Ishikawa (cell line): ENCODE measurements at regions not wholly inside any gene's neighbourhood (a gene's known extent, or its start where the extent isn't known, plus 50 kb on each side); places are given as distances from the start of the nearest gene placed in this dataset.

Experiments used
- CEBPB ChIP-seq: IDR thresholded peaks from 2 replicates; pipeline ENCODE4 v1.6.1; 2012
- CREB1 ChIP-seq: IDR thresholded peaks from 2 replicates; pipeline ENCODE4 v1.6.1; 2012; ENCODE audit warnings: low read depth
- EGR1 ChIP-seq: IDR thresholded peaks from 2 replicates; pipeline ENCODE4 v1.6.1; 2012
- EP300 ChIP-seq: IDR thresholded peaks from 2 replicates; pipeline ENCODE4 v1.6.1; 2012; ENCODE audit warnings: borderline replicate concordance
- FOXM1 ChIP-seq: IDR thresholded peaks from 2 replicates; pipeline ENCODE4 v1.6.1; 2012; ENCODE audit warnings: low read depth, borderline replicate concordance
- MAX ChIP-seq: IDR thresholded peaks from 2 replicates; pipeline ENCODE4 v1.6.1; 2012
- NFIC ChIP-seq: IDR thresholded peaks from 2 replicates; pipeline ENCODE4 v1.6.1; 2012
- RAD21 ChIP-seq: IDR thresholded peaks from 2 replicates; pipeline ENCODE4 v1.6.1; 2012; ENCODE audit warnings: low read depth
- REST ChIP-seq: IDR thresholded peaks from 2 replicates; pipeline ENCODE4 v1.6.1; 2012; ENCODE audit warnings: low read depth, mild to moderate bottlenecking
- TAF1 ChIP-seq: IDR thresholded peaks from 2 replicates; pipeline ENCODE4 v1.6.1; 2012; ENCODE audit warnings: low read depth, mild to moderate bottlenecking
- TCF12 ChIP-seq: IDR thresholded peaks from 2 replicates; pipeline ENCODE4 v1.6.1; 2012; ENCODE audit warnings: low read depth
- TEAD4 ChIP-seq: IDR thresholded peaks from 2 replicates; pipeline ENCODE4 v1.6.1; 2012
- USF1 ChIP-seq: IDR thresholded peaks from 2 replicates; pipeline ENCODE4 v1.6.1; 2012
- YY1 ChIP-seq: IDR thresholded peaks from 2 replicates; pipeline ENCODE4 v1.6.1; 2012; ENCODE audit warnings: low read depth
- ZBTB7A ChIP-seq: IDR thresholded peaks from 2 replicates; pipeline ENCODE4 v1.6.1; 2012; ENCODE audit warnings: low read depth

GRCh38 chr14:70269582-70269981, 80.8 kb upstream of the SLC8A3 start:
- no peak for TF ChIP-seq USF1
- no peak for TF ChIP-seq RAD21
- TF ChIP-seq FOXM1: no peak

- TF ChIP-seq EGR1 (no peak), EP300 (no peak)
Observed at GRCh38 chr14:70268760-70269159, 80.0 kb upstream of the SLC8A3 start.

GRCh38 chr14:70266157-70266556, 77.4 kb upstream of the SLC8A3 start:
- TF ChIP-seq YY1 (no peak), FOXM1 (no peak), CEBPB (no peak), EP300 (no peak), RAD21 (no peak), NFIC (no peak), MAX (no peak), ZBTB7A (no peak), REST (no peak), USF1 (no peak), EGR1 (no peak), TEAD4 (no peak), TCF12 (no peak), CREB1 (no peak), TAF1 (no peak)

- no peak for TF ChIP-seq TCF12
- TF ChIP-seq USF1: no peak
- TF ChIP-seq YY1: no peak
- no peak for TF ChIP-seq RAD21
- no peak for TF ChIP-seq EP300
- no peak for TF ChIP-seq ZBTB7A
- TF ChIP-seq TAF1: no peak
- TF ChIP-seq MAX: no peak
Observed at GRCh38 chr14:70265422-70265821, 76.7 kb upstream of the SLC8A3 start.

- TF ChIP-seq ZBTB7A (no peak), CEBPB (no peak), RAD21 (no peak), USF1 (no peak), TAF1 (no peak), EGR1 (no peak), CREB1 (no peak), REST (no peak), EP300 (no peak), FOXM1 (no peak), MAX (no peak), TEAD4 (no peak), NFIC (no peak), TCF12 (no peak), YY1 (no peak)
Observed at GRCh38 chr14:70259420-70259819, 70.7 kb upstream of the SLC8A3 start.

- TF ChIP-seq TEAD4: no peak
- TF ChIP-seq RAD21: peak; percentile 30; the same call in 1 of the 2 replicates
- TF ChIP-seq TCF12: no peak
- TF ChIP-seq TAF1: no peak
- no peak for TF ChIP-seq USF1
Observed at GRCh38 chr14:70257526-70257925, 68.8 kb upstream of the SLC8A3 start.
